ENCODE measurements at regions not wholly inside any gene's neighbourhood (a gene's known extent, or its start where the extent isn't known, plus 50 kb on each side); places are given as distances from the start of the nearest gene placed in this dataset.

- no peak for TF ChIP-seq IRF5 (IDR thresholded peaks at IDR 0.05; ENCODE audit: borderline replicate concordance)
- no peak for TF ChIP-seq IRF4 (IDR thresholded peaks at IDR 0.05; ENCODE audit: low read depth, low read length)
- TF ChIP-seq FOS (IDR thresholded peaks at IDR 0.05; ENCODE audit: borderline replicate concordance, extremely low read depth, insufficient read length) = no peak
- TF ChIP-seq PBX3 (IDR thresholded peaks at IDR 0.05; ENCODE audit: insufficient replicate concordance, low read depth, low read length) = no peak
- no peak for TF ChIP-seq EP300 (IDR thresholded peaks at IDR 0.05; ENCODE audit: borderline replicate concordance in 1 of 2, control insufficient read depth in 1 of 2, low read depth in 2 of 2, low read length in 2 of 2)
- TF ChIP-seq ZSCAN29 (IDR thresholded peaks at IDR 0.05) = no peak
These were observed 809.3 kb downstream of the C4orf33 start (continued) for GRCh38 chr4:129905256-129905655.

- Histone ChIP-seq H3K79me2 (ENCODE audit: control insufficient read depth, insufficient read depth, low read length) (no peaks in the 10 kb centered on the region), H3K27me3 (replicated peaks in 1 of 2; ENCODE audit: control insufficient read depth in 2 of 2, insufficient read depth in 2 of 2, low read length in 1 of 2) (no peaks in the 10 kb centered on the region), H2AFZ (ENCODE audit: control insufficient read depth, low read depth, low read length) (no peak overlapping the region), H3K4me3 (no peak overlapping the region), H3K27ac (ENCODE audit: control insufficient read depth, insufficient read depth) (no peak overlapping the region), H3K9ac (ENCODE audit: control insufficient read depth, insufficient read depth, low read length) (no peak overlapping the region), H3K9me3 (replicated peaks; ENCODE audit: control insufficient read depth, insufficient read depth, low read length) (no peaks in the 10 kb centered on the region), H3K4me2 (ENCODE audit: control insufficient read depth, insufficient read depth) (no peak overlapping the region), H3K36me3 (ENCODE audit: control insufficient read depth in 2 of 2, insufficient read depth in 2 of 2, low read length in 1 of 2) (no peaks in the 10 kb centered on the region), H3K4me1 (ENCODE audit: control insufficient read depth, insufficient read depth, low read length) (no peaks in the 10 kb centered on the region), H4K20me1 (ENCODE audit: control insufficient read depth, insufficient read depth) (no peaks in the 10 kb centered on the region)
- in situ Hi-C loops (cut with MboI) = no loop called here
- no peak for TF ChIP-seq NFYB (IDR thresholded peaks at IDR 0.05; ENCODE audit: insufficient read depth, low read depth, low read length)
- no peak for TF ChIP-seq E2F4 (IDR thresholded peaks at IDR 0.05; ENCODE audit: low read depth, low read length)
- no peak for TF ChIP-seq EZH2 (IDR thresholded peaks at IDR 0.05; ENCODE audit: borderline replicate concordance, control insufficient read depth, low read depth, low read length)
- no peak for TF ChIP-seq STAT1 (conservative IDR thresholded peaks at IDR 0.05)
- TF ChIP-seq E2F8 (IDR thresholded peaks at IDR 0.05; ENCODE audit: low read depth, partially characterized antibody) = no peak
- TF ChIP-seq ASH2L (IDR thresholded peaks at IDR 0.05; ENCODE audit: borderline replicate concordance, low read depth) = no peak
- no peak for TF ChIP-seq TCF3 (IDR thresholded peaks at IDR 0.05; ENCODE audit: borderline replicate concordance, insufficient read depth, low read depth, low read length)
- TF ChIP-seq HDAC2 (IDR thresholded peaks at IDR 0.05) = no peak
- no peak for TF ChIP-seq ETV6 (conservative IDR thresholded peaks at IDR 0.05 in 1 of 2, IDR thresholded peaks at IDR 0.05 in 1 of 2; ENCODE audit: borderline replicate concordance in 1 of 2, low read depth in 1 of 2)
- no peak for TF ChIP-seq POLR2A (IDR thresholded peaks at IDR 0.05; ENCODE audit: low read depth, low read length)
- TF ChIP-seq GABPA (IDR thresholded peaks at IDR 0.05; ENCODE audit: low read depth) = no peak
- RAD21 ChIA-PET (ENCODE audit: unreplicated experiment) = no interaction called here
- FAIRE-seq (no peak), DNase-seq (ENCODE audit: low read depth, low spot score) (no peak), ATAC-seq (no peak)
- CTCF ChIA-PET = no interaction called here
- intact Hi-C loops (cut with micrococcal nuclease; ENCODE audit: unreplicated experiment) = no loop called here
- BruUV-seq (replicated peaks) = no TSS peak
- POLR2A ChIA-PET = no interaction called here
- SMC1A ChIA-PET (ENCODE audit: uncharacterized antibody, unreplicated experiment) = no interaction called here
- WGBS (ENCODE audit: insufficient coverage, insufficient replicate concordance, low lambda C conversion rate, missing lambda C conversion rate) = 13% methylated on average over 3 of the region's 4 CpGs
These were observed 812.2 kb downstream of the C4orf33 start for GRCh38 chr4:129908117-129908516.

Data from GM12878 (cell line).